Activated CD4-positive, alpha-beta T cell treated with anti-CD3 and anti-CD28 coated beads, Interleukin-2, amount 50 U/mL, for 48 hours (primary cell): ENCODE measurements at regions not wholly inside any gene's neighbourhood (a gene's known extent, or its start where the extent isn't known, plus 50 kb on each side); places are given as distances from the start of the nearest gene placed in this dataset.
A peak's percentile ranks its signal among the peaks of the same experiment; 100 is the strongest.

Experiments used
- DNase-seq, 2 experiments: peaks; one replicate each; pipeline ENCODE4 v3.0.0-alpha.2; 2020

GRCh38 chr13:73274147-73274546 is 215.3 kb downstream of the KLF5 start:
- DNase-seq, result no peak

- DNase-seq, result no peak
These were observed 214.9 kb downstream of the KLF5 start for GRCh38 chr13:73273745-73274144.

- no peak for DNase-seq
These were observed 214.5 kb downstream of the KLF5 start for GRCh38 chr13:73273276-73273675.

GRCh38 chr13:73272831-73273230 is 214.0 kb downstream of the KLF5 start:
- no peak for DNase-seq

GRCh38 chr13:73268306-73268705 is 209.5 kb downstream of the KLF5 start:
- no peak for DNase-seq

- DNase-seq, result no peak
These were observed 207.9 kb downstream of the KLF5 start for GRCh38 chr13:73266640-73267180.

- DNase-seq, result no peak
These were observed 204.2 kb downstream of the KLF5 start for GRCh38 chr13:73262862-73263627.

- DNase-seq, result no peak
These were observed 203.0 kb downstream of the KLF5 start for GRCh38 chr13:73261739-73262216.

GRCh38 chr13:73259061-73260017 is 200.5 kb downstream of the KLF5 start:
- no peak for DNase-seq

GRCh38 chr13:73258406-73258805 is 199.6 kb downstream of the KLF5 start:
- no peak for DNase-seq

- DNase-seq, result no peak
These were observed 196.0 kb downstream of the KLF5 start for GRCh38 chr13:73254827-73255226.

GRCh38 chr13:73251626-73252265 is 192.9 kb downstream of the KLF5 start:
- no peak for DNase-seq

- DNase-seq, result no peak
These were observed 191.3 kb downstream of the KLF5 start for GRCh38 chr13:73250061-73250460.

GRCh38 chr13:73248711-73249580 is 190.1 kb downstream of the KLF5 start:
- no peak for DNase-seq

GRCh38 chr13:73248154-73248553 is 189.3 kb downstream of the KLF5 start:
- no peak for DNase-seq

GRCh38 chr13:73245246-73245645 is 186.4 kb downstream of the KLF5 start:
- no peak for DNase-seq

GRCh38 chr13:73244467-73244866 is 185.7 kb downstream of the KLF5 start:
- DNase-seq, result no peak

- no peak for DNase-seq
These were observed 183.8 kb downstream of the KLF5 start for GRCh38 chr13:73242515-73243015.

- DNase-seq, result no peak
These were observed 181.4 kb downstream of the KLF5 start for GRCh38 chr13:73240193-73240592.

- DNase-seq, result no peak
These were observed 176.6 kb downstream of the KLF5 start for GRCh38 chr13:73235385-73235784.

GRCh38 chr13:73231471-73231870 is 172.7 kb downstream of the KLF5 start:
- DNase-seq, result no peak

- peak in 1 of 2 experiments; percentile 12 for DNase-seq
These were observed 171.9 kb downstream of the KLF5 start for GRCh38 chr13:73230716-73231115.
